ENCODE measurements at regions not wholly inside any gene's neighbourhood (a gene's known extent, or its start where the extent isn't known, plus 50 kb on each side); places are given as distances from the start of the nearest gene placed in this dataset.

DNA sequence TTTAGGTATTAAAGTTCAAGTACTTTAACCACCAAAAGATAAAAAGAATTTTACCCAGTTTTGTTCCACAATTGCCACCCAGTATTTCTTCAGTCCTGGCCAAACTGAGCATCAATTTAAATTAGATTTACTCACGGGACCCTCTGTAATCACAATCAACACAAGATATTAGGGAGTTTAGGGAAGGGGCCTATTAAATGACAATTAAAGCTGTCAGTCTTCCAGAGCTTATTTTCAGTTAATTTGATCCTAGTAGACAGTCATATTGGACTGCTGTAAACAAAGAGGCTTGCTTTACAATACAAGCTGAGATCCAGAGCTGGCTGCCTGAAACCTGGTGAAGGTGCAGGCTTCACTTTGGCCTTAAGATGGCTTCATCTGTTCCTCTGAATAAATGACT is 321.2 kb upstream of the NBEA start:
- no peak for DNase-seq

DNA sequence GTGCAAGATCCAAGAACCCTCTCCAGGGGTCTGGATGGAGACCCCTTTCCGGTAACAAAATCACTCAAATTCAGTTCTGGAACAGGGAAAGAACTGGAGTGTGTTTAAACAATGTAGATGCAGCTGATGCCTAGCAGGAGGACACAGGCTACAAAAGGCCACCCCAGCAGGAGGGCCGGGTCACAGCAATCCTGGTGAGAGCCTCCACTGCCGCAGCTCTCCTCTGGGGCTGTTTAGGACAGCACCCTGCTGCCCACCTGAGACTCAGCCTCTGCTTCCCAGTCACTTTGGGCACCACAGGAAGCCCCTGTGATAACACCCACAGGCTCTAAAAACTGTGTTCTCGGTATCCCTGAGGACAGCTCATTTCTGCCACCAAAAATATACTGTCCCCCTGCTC is 318.7 kb upstream of the NBEA start:
- DNase-seq, result no peak

DNA sequence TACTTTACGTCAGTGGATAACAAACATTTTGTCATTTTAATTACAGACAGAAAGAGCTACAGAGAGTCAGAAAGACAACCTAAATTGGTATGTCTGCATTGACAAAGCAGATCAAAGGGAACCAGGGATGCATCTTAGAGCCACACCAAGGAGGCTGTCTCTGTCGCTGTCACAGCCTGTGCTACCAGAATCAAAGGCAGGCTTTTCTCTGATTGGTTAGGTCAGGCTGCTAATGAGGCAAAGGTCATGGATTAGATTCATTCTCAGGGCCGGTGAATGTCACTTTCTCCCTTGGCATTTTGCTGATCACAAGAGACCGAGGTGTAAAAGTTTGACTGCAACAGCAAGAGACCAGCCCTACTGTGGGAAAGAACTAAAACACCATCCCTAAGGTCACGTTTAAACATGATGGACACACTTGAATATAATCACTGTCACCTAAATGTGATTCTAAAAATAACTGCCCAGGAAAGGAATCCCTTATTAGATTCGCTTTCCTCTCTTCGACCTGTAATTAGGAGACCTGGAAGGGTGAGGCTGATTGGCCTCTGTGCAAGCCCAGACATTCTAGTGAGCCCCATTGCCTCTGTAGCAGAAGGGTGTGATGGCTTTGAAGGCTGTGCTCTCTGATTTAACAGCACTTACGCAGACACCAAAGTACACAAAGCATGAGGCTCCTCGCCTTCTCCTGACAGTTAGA is 314.4 kb upstream of the NBEA start:
- DNase-seq, result no peak

DNA sequence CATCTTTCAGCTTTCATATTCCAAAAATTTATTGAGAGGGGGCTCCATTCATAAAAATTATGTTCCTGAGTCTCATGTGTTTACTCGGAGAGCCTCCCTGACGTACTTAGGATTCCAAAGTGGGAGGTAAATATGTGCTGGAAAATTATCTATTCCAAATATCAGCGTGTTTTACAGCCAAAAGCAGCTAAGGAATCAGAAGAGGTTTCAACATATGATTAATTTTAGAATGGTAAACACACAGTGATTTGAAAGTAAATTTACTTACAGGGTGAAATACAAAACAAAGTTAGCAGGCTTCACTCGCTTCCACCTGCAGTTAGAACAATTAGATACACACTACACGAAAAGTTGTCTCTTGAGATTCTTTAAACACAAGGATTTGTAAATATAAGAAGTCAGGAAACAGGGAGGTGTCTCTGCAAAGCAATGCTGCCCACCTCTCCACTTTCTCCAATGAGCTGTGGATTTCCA is 313.8 kb upstream of the NBEA start:
- DNase-seq, result no peak

DNA sequence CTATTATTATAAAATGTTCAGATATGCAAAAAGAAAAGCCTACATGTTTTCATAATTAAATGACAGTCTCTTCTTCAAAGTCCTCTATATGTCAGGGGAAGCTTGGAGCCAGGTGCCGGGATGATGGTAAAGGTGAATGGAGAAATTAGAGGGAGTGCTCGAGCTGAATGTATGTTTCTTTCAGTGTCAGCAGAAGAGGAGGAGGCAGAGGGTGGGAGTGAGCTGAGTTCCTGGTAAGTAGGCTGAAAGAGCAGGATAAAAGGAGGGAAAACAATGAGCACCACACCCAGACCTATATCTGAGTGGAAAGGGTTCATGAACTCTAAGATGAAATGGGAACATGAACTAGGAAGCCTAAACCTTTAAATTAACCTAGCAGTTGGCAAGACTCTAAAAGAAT is 307.6 kb upstream of the NBEA start:
- DNase-seq, result no peak

DNA sequence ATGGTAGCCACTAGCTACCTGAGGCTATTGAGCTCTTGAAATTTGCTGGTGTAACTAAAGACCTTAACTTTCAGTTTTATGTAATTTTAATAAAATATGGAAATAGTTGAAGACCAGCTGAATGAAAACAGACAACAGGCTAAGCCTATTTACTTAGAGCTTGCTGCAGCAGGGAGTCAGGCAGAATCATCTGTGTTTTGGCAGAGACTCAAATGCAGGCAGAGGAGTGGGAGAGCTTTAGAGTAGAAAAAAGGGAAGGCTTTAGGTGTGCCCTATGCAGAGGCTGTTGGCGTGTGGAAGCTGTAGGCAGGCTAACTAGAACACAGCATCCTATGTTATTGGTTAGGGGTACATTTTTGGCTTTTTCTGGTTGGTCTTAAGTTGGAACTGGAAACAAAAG is 304.9 kb upstream of the NBEA start:
- no peak for DNase-seq

- DNase-seq, result no peak
These were observed 304.4 kb upstream of the NBEA start for GRCh38 chr13:34637636-34638035.

- DNase-seq, result no peak
These were observed 303.2 kb upstream of the NBEA start for GRCh38 chr13:34638897-34639296.

- no peak for DNase-seq
These were observed 301.7 kb upstream of the NBEA start for GRCh38 chr13:34640179-34640992.

- DNase-seq, result no peak
These were observed 301.1 kb upstream of the NBEA start for GRCh38 chr13:34640993-34641330.

- DNase-seq, result no peak
These were observed 294.5 kb upstream of the NBEA start for GRCh38 chr13:34647379-34648150.

GRCh38 chr13:34654203-34654602 is 287.9 kb upstream of the NBEA start:
- DNase-seq, result no peak

- no peak for DNase-seq
These were observed 287.4 kb upstream of the NBEA start for GRCh38 chr13:34654647-34655046.

- DNase-seq, result no peak
These were observed 286.5 kb upstream of the NBEA start for GRCh38 chr13:34655554-34655953.

DNA sequence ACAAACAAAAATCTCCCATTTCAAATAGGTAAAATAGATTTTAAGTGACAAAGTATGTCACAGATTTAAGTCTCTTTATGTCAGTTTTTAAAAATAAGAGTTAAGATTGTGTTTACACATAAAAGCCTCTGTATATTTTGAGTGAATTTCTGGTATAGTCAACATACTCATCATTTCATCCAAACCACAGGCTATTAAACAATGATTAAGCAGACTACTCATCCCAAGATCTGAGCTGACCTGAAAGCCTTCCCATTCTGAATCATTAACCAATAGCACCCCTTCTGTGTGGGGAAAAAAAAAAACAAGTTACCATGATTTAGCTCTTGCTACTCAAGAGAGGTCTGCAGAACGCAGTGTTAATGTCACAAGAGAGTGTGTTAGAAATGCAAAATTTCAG is 284.4 kb upstream of the NBEA start:
- DNase-seq, result no peak

GRCh38 chr13:34667286-34668218 is 274.5 kb upstream of the NBEA start:
- no peak for DNase-seq

DNA sequence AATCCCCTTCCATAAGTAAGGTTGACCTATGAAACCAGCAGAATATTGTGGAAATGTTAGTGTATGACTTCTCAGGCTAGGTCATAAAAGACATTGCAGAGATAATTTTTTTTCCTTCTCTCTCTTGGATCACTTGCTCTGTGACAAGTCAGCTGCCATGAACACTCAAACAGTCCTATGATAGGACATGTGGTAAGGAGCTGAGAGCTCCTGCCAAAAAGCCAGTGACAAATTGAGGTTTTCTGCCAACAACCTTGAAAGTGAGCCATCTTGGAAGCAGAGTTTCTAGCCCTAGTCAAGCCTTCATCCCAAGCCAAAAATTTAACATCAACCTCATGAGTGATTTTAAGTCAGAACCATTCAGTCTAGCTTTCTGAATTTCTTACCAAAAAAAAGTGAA is 270.9 kb upstream of the NBEA start:
- DNase-seq, result no peak

GRCh38 chr13:34672631-34673030 is 269.4 kb upstream of the NBEA start:
- DNase-seq, result no peak

DNA sequence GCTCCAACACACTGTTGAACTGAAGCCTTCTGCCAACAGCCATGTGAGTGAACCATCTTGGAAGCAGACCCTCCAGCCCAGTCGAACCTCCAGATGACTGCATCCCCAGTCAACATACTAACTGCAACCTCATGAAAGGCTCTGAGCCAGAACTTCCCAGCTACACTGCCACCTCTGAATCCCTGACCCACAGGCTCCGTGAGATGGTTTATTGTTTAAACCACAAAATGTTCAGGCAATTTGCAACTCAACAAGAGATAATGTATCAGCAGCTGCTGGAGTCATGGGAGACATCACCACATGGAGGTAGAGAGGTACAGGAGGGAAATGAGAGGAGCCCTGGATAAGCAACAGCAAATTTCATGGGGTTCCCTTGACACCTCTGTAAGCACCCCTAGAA is 266.4 kb upstream of the NBEA start:
- no peak for DNase-seq

- no peak for DNase-seq
These were observed 263.9 kb upstream of the NBEA start for GRCh38 chr13:34678154-34678553.

DNA sequence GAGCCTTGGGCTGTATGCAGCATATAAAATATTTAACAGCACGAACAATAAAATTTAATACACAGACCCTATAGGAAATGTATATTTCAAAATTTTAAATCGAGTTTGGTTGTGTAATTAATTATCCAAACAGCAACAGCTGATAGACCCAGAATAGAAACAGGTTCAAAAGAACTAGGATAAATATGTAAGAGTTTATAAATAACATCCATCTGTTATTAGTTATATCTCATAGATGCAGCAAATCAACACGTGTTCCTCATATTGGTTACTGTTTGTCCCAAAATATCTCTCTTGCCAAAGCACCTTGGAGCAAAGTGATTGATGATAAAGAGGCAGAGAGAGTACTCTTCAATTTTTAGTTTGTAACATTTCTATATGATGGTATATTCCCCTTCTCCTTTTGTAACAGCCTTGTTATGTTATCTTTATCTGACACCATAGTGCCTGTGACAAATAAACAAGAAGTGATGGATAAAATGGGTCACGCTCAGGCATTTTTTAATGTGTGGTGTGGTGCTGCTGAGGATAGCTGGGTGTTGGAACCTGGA is 260.6 kb upstream of the NBEA start:
- DNase-seq, result no peak

Data from renal pelvis (tissue), 1 donor.